WERI-Rb-1 (cell line): ENCODE measurements at regions not wholly inside any gene's neighbourhood (a gene's known extent, or its start where the extent isn't known, plus 50 kb on each side); places are given as distances from the start of the nearest gene placed in this dataset.

Experiments
- DNase-seq: peaks from one replicate; pipeline ENCODE4 v3.0.0-alpha.2; 2020
- H3K27ac ChIP-seq: fragments of 250-450 bp; sonication (Bioruptor Pico); 2 replicates; pipeline ENCODE4 v1.5.1; 2020; ENCODE audit warnings: mild to moderate bottlenecking, moderate library complexity
- H3K27me3 ChIP-seq: fragments of 250-450 bp; sonication (Bioruptor Pico); 2 replicates; pipeline ENCODE4 v1.5.1; 2021; ENCODE audit warnings: mild to moderate bottlenecking, low read depth, moderate library complexity; ENCODE audit not compliant: insufficient read depth, severe bottlenecking
- H3K36me3 ChIP-seq: fragments of 250-450 bp; sonication (Bioruptor Pico); 2 replicates; pipeline ENCODE4 v1.5.1; 2020; ENCODE audit warnings: mild to moderate bottlenecking, moderate library complexity
- H3K4me3 ChIP-seq: 2 replicates; pipeline ENCODE4 v1.5.1; 2011; ENCODE audit warnings: low read depth, mild to moderate bottlenecking, control low read depth, low read length
- H3K9me3 ChIP-seq: fragments of 250-450 bp; sonication (Bioruptor Pico); 2 replicates; pipeline ENCODE4 v1.5.1; 2021; ENCODE audit warnings: mild to moderate bottlenecking, moderate library complexity; ENCODE audit not compliant: severe bottlenecking
- CTCF ChIP-seq: IDR thresholded peaks from 2 replicates; pipeline ENCODE4 v1.5.1; 2011; ENCODE audit warnings: low read depth, mild to moderate bottlenecking, control low read depth, inconsistent platforms, low read length

GRCh38 chr2:11990576-11990975 is 244.1 kb downstream of the LPIN1 start:
- DNase-seq: no peak
- H3K9me3 ChIP-seq: peaks cover 2% of the 10 kb centered on the region
- H3K36me3 ChIP-seq: no peaks in the 10 kb centered on the region
- no peaks in the 10 kb centered on the region for H3K27me3 ChIP-seq
- no peak overlapping the region for H3K27ac ChIP-seq
- no peak overlapping the region for H3K4me3 ChIP-seq
- no peak for TF ChIP-seq CTCF

GRCh38 chr2:11993749-11994148 is 247.3 kb downstream of the LPIN1 start:
- no peak overlapping the region for H3K27ac ChIP-seq
- H3K4me3 ChIP-seq: no peak overlapping the region
- TF ChIP-seq CTCF: no peak
- no peak for DNase-seq
- peaks cover 2% of the 10 kb centered on the region for H3K9me3 ChIP-seq
- H3K36me3 ChIP-seq: no peaks in the 10 kb centered on the region
- no peaks in the 10 kb centered on the region for H3K27me3 ChIP-seq

GRCh38 chr2:11995456-11995855 is 249.0 kb downstream of the LPIN1 start:
- no peak for DNase-seq
- H3K27me3 ChIP-seq: no peaks in the 10 kb centered on the region
- H3K36me3 ChIP-seq: no peaks in the 10 kb centered on the region
- TF ChIP-seq CTCF: no peak
- no peak overlapping the region for H3K27ac ChIP-seq
- H3K4me3 ChIP-seq: no peak overlapping the region
- H3K9me3 ChIP-seq: peaks cover 2% of the 10 kb centered on the region

- Histone ChIP-seq H3K27me3 (no peaks in the 10 kb centered on the region), H3K4me3 (no peak overlapping the region), H3K9me3 (peaks cover 2% of the 10 kb centered on the region), H3K27ac (no peak overlapping the region), H3K36me3 (no peaks in the 10 kb centered on the region)
- no peak for DNase-seq
- TF ChIP-seq CTCF: no peak
These were observed 250.2 kb downstream of the LPIN1 start for GRCh38 chr2:11996618-11997017.

GRCh38 chr2:11997142-11997541 is 250.7 kb downstream of the LPIN1 start:
- H3K36me3 ChIP-seq: no peaks in the 10 kb centered on the region
- no peak for TF ChIP-seq CTCF

GRCh38 chr2:11998218-11998617 is 251.8 kb downstream of the LPIN1 start:
- Histone ChIP-seq H3K36me3 (no peaks in the 10 kb centered on the region), H3K27me3 (no peaks in the 10 kb centered on the region), H3K4me3 (no peak overlapping the region), H3K27ac (no peak overlapping the region), H3K9me3 (peaks cover 2% of the 10 kb centered on the region)
- no peak for TF ChIP-seq CTCF
- DNase-seq: no peak

More at GRCh38 chr2:11997142-11997541, 250.7 kb downstream of the LPIN1 start:
- no peak for DNase-seq
- no peak overlapping the region for H3K27ac ChIP-seq
- no peaks in the 10 kb centered on the region for H3K27me3 ChIP-seq
- no peak overlapping the region for H3K4me3 ChIP-seq
- peaks cover 2% of the 10 kb centered on the region for H3K9me3 ChIP-seq
